Stimulated activated CD4-positive, alpha-beta T cell treated with anti-CD3 and anti-CD28 coated beads, Interleukin-15, amount 100 ng/mL, for 48 hours (primary cell): ENCODE measurements at regions not wholly inside any gene's neighbourhood (a gene's known extent, or its start where the extent isn't known, plus 50 kb on each side); places are given as distances from the start of the nearest gene placed in this dataset.
"Not testable (repeated sequence)": the region's sequence is repeated elsewhere in the genome, so short reads cannot be mapped to it uniquely, and the experiment has no call there.

Source experiments
- DNase-seq, 2 donors: peaks; one replicate each; pipeline ENCODE4 v3.0.0-alpha.2; 2020; ENCODE audit warnings: low read depth in 2 of 2

DNA sequence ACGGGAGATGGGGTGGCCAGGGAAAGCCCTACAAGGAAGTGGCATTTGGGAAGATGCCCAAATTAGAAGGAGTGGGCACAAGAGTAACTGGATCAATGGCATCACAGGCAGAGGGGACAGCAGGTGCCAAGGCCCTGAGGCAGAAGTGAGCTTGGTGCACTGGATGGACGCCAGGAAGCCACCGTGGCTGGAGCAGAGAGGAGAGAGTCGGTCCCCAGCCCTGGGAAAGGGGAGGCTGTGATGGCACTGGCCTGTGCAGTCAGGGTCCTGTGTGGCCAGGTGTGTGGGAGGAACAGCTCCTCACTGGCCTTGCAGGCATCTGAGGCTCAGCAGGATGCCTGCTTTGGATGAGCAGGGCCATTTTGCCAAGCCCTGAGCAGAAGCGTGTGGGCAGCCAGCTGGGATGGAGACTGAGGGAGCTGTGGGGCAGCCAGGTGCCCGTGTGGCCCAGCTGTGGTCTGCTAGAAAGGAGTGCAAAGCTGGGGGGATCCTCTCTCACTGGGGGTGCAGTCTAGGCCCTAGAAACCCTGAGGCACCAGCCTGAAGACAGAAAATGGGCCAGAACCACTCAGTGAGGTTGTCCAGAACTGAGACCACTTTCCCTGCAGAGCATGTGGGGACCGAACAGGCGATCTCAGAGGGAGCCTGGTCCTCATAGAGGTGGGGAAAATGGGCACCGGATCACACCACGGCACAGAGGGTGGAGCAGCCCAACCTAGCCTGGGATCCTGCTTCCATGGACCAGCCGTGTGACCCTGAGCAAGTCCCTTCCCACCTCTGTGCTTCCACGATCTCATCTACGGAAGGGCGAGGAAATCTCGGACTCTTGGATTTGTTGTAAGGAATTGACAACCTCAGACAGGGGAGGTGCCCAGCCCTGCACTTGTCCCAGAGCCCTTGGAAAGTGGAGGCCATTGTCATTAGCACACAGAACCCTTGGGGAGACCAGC, 78.6 kb upstream of the RTL6 start:
- no peak for DNase-seq

DNA sequence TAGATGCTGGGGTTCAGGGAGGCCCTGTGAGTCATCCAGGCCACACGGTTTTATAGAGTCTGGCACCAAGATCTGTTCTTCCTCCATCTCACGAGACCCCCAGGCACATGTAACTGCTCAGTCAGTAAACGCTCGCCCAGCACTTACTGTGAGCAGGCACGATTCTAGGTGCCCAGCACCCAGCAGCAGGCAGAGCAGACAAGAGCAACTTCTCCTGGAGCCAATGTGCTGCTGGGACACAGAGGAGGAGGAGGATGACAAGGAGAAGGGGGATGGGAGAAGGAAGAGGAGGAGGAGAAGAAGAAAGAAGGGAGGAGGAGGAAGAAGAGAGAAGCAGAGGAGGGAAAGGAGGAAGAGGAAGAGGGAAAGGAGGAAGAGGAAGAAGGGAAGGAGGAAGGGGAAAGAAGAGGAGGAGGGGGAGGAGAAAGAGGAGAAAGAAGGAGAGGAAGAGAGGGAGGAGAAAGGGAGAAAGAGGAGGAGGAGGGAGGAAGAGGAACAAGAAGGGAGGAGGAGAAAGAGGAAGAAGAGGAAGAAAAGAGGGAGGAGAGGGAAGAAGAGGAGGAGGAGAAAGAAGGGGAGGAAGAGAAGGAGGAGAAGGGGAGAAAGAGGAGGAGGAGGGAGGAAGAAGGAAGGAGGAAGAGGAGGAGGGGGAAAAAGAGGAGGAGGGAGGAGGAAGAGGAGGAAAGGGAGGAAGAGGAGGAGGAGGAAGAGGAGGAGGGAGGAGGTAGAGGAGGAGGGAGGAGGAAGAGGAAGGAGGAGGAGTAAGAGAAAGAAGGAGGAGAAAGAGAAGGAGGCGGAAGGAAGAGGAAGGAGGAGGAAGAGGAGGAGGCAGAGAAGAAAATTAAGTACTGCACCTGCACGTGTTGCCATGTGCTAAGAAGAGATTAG, 77.6 kb upstream of the RTL6 start:
- DNase-seq: no peak

GRCh38 chr22:44574640-44575380, 76.8 kb upstream of the RTL6 start:
- DNase-seq: no peak

GRCh38 chr22:44574057-44574639, 76.1 kb upstream of the RTL6 start:
- no peak for DNase-seq

DNA sequence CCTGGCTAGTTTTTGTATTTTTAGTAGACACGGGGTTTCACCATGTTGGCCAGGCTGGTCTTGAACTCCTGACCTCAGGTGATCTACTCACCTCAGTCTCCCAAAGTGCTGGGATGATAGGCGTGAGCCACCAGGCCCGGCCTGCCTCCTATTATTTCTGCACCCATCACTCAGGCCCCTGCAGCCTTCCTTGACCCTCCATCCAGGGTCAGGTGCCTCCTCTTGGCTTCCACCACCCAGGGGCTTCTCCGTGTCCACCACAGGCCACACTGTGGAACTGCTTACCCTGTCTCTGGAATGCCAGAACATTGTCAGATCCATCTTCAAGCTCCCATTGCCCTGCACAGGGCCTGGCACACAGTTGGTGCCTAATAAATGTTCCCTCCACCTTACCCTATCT, 75.4 kb upstream of the RTL6 start:
- no peak for DNase-seq

DNA sequence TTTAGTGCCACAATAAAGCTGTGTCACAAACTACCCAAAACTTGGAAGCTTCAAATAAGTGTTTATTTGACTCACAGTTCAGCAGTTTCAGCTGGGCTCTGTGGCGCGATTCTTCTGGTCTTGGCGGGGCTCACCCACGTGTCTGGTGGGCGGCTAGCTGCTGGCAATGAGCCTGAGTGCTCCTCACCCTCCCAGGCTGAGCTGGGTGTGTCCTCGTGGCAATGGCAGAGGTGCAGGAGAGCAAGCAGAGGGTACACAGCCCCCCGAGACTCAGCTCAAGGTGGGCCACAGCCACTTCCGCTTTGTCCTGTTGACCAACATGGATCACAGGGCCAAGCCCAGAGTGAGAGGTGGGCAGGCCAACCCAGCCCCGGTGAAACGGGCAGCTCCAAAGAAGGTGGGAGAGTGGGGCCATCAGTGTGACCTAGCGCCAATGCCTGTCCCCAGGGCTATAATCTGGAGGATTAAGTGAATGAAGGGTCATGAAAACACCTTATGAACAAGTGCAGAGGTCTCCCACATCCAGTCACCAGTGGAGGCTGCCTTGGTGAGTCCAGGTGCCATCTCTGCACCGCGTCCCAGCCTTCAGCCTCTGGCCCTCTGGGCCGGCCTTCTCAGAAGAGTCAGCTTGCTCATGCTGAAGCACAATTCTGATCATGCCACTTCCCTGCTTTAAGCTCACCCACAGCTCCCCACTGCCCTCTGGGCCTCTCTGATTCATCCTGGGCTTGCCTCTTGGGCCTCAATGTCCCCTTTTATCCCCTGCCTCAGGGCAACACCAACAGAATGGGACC, 74.6 kb upstream of the RTL6 start:
- no peak for DNase-seq

DNA sequence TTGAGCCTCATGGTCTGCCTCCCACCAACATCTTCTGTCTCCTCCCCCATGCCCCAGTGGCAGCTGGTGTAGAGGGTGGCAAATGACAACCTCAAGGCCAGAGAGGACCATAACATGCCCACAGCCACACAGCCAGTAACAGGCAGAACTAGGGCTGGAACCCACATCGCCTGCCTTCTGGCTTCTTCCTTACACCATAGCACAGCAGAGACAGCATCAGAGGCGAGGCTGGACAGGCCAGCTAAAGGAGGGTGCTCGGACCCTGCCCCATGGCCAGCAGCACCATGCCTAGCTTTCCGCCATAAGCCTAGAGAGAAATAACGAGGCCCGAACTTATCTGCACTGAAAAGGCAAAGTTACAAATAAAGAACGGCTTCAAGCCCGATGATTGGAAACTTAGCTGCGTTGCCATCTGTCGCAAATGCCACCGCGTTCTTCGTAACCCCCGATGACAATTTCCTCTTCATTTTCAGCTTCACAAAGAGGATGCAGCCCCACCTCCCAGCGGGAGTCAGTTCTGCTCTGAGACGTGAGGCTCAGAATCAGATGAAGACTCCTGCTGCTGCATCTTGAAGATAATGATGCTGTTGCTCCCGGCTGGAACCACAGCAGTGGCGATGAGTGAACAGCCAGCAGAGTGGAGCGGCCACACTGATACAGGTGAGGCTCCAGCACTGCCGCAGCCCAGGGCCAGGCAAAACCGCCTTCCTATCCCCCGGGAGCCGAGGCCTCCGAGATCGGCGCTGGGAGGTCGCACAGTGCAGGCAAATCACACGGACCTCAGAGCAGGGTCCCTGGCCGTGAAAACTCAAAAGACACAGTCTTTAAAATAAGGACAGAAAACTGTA, 73.8 kb upstream of the RTL6 start:
- no peak for DNase-seq

- no peak for DNase-seq
Measured at GRCh38 chr22:44570476-44571445, 72.7 kb upstream of the RTL6 start.

DNA sequence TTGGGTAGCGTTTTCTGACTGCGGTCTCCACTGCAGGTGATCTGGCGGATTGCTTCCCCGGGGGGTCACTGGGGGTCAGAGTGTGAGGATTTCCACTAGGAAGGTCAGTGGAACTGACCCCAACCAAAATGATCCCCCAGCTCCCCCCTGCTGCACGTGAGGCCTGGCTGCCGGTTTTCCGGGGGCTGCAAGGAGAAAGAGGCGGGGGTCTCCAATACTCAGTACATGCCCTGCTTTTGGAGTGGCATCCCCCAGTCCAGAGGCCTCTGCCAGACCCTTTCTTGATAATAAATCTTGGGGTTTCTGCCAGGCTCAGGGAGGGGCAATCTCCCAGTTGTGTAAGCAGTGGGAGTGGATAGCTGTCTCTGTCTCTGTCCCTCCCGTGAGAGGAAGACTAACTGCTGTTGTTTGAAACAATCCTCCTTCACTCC, 71.5 kb upstream of the RTL6 start:
- DNase-seq: no peak

DNA sequence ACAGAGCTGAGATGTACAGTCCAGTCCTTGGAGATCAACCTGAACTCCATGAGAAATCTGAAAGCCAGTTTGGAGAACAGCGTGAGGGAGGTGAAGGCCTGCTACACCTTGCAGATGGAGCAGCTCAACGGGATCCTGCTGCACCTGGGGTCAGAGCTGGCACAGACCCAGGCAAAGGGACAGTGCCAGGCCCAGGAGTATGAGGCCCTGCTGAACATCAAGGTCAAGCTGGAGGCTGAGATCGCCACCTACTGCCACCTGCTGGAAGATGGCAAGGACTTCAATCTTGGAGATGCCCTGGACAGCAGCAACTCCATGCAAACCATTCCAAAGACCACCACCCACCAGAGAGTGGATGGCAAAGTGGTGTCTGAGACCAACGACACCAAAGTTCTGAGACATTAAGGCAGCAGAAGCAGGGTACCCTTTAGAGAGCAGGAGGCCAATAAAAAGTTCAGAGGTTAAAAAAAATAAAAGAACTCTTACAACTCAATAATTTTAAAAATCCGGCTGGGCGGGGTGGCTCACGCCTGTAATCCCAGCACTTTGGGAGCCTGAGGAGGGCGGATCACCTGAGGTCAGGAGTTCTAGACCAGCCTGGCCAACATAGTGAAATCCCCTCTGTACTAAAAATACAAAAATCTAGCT, 69.9 kb upstream of the RTL6 start:
- DNase-seq: peak; percentile 10 to 20

GRCh38 chr22:44567378-44567841, 69.4 kb upstream of the RTL6 start:
- DNase-seq: not testable (repeated sequence)

DNA sequence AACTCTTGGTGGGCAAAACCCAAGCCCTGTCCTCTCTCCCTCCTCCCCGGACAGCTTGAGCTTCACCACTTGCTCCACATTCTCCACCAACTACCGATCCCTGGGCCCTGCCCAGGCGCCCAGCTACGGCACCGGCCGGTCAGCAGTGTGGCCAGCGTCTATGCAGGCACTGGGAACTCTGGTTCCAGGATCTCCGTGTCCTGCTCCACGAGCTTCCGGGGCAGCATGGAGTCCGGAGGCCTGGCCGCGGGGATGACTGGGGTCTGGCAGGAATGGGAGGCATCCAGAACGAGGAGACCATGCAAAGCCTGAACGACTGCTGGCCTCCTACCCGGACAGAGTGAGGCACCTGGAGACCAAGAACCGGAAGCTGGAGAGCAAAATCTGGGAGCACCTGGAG, 68.9 kb upstream of the RTL6 start:
- no peak for DNase-seq

DNA sequence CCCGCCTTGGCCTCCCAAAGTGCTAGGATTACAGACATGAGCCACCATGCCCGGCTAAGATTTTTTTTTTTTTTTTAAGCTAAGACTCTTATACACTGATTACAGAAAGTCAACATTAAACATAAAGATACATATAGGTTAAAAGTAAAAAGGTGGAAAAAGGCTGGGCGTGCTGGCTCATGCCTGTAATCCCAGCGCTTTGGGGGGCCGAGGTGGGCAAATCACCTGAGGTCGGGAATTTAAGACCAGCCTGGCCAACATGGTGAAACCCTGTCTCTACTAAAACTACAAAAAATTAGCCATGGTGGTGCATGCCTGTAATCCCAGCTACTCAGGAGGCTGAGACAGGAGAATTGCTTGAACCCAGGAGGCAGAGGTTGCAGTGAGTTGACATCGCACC, 64.6 kb upstream of the RTL6 start:
- DNase-seq: not testable (repeated sequence)

GRCh38 chr22:44561139-44561840, 63.3 kb upstream of the RTL6 start:
- no peak for DNase-seq

DNA sequence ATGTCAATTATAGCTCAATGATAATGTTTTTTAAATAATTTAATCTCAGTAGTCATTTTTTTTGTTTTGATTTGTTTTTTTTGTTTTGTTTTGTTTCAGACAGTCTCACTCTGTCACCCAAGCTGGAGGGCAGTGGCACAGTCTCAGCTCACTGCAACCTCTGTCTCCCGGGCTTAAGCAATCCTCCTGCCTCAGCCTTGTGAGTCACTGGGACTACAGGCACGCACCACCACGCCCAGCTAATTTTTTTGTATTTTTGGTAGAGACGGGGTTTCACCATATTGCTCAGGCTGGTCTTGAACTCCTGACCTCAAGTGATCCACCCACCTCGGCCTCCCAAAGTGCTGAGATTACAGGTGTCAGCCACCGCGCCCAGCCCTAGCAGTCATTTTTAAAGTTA, 60.6 kb upstream of the RTL6 start:
- DNase-seq: not testable (repeated sequence)

- DNase-seq: not testable (repeated sequence)
Measured at GRCh38 chr22:44557872-44558271, 59.8 kb upstream of the RTL6 start.

DNA sequence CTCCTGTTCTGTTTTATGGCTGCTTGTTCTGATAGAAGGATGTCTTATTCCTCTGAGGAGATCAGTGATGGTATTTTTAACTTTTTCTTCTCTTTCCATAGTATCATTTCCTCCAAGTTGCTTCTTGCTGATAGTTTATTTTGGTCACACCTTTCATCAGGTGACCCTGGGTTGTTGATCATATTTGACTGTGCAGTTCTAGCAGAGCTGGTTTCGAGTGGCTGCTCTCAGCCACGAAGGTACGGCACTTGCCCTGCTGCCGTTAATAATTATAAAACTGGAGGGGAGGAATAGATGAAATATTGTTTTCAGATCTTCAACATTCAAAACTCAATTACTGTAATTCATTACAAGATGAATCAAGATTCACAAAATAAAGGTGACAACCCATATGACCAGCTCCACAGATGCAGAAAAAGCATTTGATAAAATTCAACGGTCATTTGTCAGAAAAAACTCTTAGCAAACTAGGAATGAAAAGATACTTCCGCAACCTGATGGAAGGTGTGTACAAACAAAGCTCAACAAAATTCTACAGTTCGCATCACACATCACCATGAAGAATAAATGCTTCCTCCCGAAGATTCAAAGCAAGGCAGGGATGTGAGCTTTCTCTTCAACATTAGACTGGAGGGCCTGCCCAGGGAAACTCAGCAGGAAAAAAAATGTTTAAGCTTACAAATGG, 59.2 kb upstream of the RTL6 start:
- DNase-seq: no peak
